ENCODE measurements at regions not wholly inside any gene's neighbourhood (a gene's known extent, or its start where the extent isn't known, plus 50 kb on each side); places are given as distances from the start of the nearest gene placed in this dataset.

DNA sequence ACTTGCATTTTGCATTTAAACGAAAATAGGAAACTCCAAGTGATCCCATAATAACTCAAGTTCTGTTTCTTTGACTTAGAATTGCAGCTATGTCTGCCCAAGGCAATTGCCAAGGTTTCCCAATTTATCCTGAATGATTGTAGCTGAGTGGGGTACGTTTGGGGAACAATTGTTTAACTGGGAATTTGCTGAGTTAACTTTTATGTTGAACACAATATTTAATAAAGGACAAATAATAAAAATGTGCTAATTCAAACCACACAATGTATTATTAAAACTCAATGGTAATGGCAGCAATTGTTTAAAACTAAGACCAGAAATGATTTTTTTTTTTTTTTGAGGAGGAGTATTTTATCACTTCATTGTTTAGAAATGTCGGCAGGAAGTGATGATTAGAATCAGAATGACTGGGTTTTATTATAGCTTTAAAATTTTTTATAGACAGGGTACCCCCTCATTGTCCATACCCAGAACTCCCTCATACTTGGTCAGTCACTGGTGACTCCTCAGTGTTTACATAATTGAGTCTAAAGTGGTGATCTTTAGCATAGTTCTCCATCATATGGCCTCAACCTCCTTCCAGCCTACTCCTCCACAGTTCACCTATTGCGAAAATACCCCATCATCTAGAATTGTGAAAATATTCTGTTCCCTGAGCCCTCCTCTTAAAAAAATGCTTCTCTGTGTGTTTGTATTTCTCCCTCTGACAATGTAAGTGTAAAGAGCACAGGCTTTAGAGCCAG lies 389.2 kb upstream of the CITED2 start:
- no peak for DNase-seq (ENCODE audit: low read depth)
- H3K4me3 ChIP-seq (ENCODE audit: low read length), result no peak overlapping the region
- TF ChIP-seq, protein P1, sequence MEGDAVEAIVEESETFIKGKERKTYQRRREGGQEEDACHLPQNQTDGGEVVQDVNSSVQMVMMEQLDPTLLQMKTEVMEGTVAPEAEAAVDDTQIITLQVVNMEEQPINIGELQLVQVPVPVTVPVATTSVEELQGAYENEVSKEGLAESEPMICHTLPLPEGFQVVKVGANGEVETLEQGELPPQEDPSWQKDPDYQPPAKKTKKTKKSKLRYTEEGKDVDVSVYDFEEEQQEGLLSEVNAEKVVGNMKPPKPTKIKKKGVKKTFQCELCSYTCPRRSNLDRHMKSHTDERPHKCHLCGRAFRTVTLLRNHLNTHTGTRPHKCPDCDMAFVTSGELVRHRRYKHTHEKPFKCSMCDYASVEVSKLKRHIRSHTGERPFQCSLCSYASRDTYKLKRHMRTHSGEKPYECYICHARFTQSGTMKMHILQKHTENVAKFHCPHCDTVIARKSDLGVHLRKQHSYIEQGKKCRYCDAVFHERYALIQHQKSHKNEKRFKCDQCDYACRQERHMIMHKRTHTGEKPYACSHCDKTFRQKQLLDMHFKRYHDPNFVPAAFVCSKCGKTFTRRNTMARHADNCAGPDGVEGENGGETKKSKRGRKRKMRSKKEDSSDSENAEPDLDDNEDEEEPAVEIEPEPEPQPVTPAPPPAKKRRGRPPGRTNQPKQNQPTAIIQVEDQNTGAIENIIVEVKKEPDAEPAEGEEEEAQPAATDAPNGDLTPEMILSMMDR (conservative IDR thresholded peaks at IDR 0.05; ENCODE audit: low read depth, low read length), result no peak

DNA sequence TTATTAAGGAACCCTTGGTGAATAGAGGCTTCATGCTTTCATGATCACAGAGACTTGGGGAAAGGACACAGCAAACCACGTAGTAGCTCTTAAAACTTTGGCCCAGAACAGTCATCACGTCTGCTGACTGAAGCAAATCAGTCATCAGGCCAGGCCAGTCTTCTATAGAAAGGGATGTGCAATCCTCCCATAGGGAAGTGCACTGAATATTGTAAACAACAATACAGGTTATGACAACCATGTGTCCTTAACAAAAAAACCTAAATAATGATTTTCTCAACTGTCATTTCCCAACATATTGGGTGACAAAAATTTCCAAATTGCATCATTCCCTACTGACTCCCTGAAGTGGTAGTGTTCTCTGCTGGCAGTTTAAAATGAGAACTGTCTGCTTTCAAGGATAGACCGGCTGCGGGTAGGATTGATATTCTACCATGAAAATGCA lies 388.2 kb upstream of the CITED2 start:
- DNase-seq (ENCODE audit: low read depth), result no peak
- no peak overlapping the region for H3K4me3 ChIP-seq (ENCODE audit: low read length)
- TF ChIP-seq, protein P1 (conservative IDR thresholded peaks at IDR 0.05; ENCODE audit: low read depth, low read length), result no peak

DNA sequence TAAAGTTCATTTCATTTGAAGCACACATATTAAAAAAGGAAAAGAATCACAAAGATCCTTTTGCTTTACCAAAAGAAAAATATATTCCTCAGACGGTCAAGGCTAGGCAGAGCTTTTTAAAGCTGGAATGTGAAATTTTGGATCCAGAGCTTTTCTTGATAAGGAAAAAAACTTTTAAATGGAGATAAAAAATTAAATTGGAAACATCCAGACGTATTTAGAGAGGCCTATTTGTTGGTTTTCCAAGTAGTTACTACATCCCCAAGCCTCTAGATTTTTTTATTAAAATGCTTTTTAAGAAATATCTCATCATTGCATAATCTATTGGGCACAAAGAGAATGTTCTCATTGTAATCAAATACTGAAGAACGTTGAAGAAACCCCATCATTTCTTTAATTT lies 385.7 kb upstream of the CITED2 start:
- no peak for DNase-seq (ENCODE audit: low read depth)
- TF ChIP-seq, protein P1 (conservative IDR thresholded peaks at IDR 0.05; ENCODE audit: low read depth, low read length), result no peak
- H3K4me3 ChIP-seq (ENCODE audit: low read length), result no peak overlapping the region

DNA sequence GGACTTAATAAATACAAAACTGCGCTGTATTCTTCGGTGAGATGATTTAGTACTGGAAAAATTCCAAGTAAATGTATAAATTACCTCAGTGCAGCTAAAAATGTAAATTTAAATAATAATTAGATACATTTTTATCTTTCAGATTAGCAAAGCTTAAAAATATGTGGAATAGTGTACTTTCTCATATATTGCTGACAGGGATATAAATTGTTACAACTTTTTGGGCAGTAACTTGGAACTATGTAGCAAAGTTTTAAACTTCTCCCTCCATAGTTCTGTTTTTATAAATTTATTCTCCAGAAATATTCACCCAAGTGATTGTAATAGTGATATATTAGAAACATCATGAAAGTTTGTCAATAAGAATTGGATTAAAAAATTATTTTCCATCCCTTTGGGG lies 384.6 kb upstream of the CITED2 start:
- no peak overlapping the region for H3K4me3 ChIP-seq (ENCODE audit: low read length)
- DNase-seq (ENCODE audit: low read depth), result no peak
- TF ChIP-seq, protein P1 (conservative IDR thresholded peaks at IDR 0.05; ENCODE audit: low read depth, low read length), result no peak

DNA sequence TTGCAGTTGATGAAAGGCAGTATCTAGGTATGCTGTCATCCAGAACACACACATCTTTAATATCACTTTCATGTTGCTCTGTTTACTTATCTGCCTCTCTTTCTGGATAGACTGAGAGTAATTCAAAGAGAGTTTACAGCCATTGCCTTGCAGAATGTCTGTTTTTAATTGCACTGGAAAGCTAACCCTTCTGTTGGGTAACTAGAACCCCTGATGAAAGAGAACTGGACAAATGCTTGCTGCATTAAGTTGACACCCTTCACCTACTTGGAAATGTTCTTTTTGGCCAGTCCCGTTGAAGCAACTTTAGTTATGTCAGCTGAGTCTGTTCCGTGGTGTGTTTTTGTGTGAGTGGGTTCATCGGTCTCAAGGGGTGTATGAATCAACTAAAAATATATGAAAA lies 383.8 kb upstream of the CITED2 start:
- TF ChIP-seq, protein P1 (conservative IDR thresholded peaks at IDR 0.05; ENCODE audit: low read depth, low read length), result no peak
- DNase-seq (ENCODE audit: low read depth), result no peak
- no peak overlapping the region for H3K4me3 ChIP-seq (ENCODE audit: low read length)

DNA sequence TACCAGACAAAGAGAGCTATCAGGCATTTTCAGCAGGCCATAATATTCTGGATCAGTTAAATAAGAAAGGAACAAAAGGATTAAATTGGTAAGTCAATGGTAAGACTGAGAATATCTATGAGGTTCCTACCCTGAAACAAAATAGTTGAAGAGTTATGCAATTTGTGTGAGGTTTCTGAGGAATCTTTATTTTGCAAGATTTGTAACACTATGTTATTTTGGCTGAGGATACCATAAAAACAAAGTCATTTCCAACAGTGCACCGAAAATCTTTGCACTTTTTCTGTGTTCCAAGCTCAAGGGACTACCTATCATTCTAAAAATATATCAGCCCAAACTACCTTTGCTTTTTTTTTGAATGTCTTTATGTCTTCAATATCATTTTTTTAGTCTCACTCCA lies 383.3 kb upstream of the CITED2 start:
- DNase-seq (ENCODE audit: low read depth), result no peak
- TF ChIP-seq, protein P1 (conservative IDR thresholded peaks at IDR 0.05; ENCODE audit: low read depth, low read length), result no peak
- H3K4me3 ChIP-seq (ENCODE audit: low read length), result no peak overlapping the region

DNA sequence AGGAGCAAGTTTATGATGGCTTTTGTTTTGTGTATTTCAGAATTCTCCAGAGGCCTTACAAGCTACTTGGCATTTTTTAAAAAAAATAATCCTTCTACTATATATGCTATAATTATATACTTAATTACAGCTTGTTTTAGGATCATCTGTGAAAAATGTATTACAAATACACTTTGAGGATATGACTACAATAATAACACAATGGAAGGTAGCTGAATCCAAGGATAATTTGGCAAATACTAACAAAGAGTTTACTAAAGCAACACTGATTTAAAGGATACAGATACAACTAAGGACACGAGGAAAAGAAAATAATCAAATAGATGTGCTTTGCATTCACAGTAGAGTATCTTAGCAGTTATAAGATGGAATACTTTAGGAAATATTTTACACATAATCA lies 381.9 kb upstream of the CITED2 start:
- no peak for DNase-seq (ENCODE audit: low read depth)
- no peak overlapping the region for H3K4me3 ChIP-seq (ENCODE audit: low read length)
- TF ChIP-seq, protein P1 (conservative IDR thresholded peaks at IDR 0.05; ENCODE audit: low read depth, low read length), result no peak
